ENCODE measurements at regions not wholly inside any gene's neighbourhood (a gene's known extent, or its start where the extent isn't known, plus 50 kb on each side); places are given as distances from the start of the nearest gene placed in this dataset.
"Not testable (repeated sequence)": the region's sequence is repeated elsewhere in the genome, so short reads cannot be mapped to it uniquely, and the experiment has no call there.

DNA sequence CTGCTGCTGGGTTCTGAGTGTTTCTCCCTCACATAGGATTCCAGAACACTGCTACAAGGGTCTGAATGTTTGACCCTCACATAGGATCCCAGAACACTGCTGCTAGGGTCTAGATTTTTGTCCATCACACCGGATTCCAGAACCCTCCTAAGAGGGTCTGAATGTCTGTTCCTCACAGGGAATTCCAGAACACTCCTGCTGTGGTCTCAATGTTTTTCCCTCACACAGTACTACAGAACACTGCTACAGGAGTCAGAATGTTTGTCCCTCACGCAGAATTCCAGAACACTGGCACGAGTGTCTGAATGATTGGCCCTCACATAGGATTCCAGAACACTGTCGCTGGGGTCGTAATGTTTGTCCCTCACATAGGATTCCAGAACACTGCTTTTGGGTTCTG, 221.6 kb downstream of the FOXD4L6 start:
- not testable (repeated sequence) for DNase-seq (ENCODE audit: low spot score)

DNA sequence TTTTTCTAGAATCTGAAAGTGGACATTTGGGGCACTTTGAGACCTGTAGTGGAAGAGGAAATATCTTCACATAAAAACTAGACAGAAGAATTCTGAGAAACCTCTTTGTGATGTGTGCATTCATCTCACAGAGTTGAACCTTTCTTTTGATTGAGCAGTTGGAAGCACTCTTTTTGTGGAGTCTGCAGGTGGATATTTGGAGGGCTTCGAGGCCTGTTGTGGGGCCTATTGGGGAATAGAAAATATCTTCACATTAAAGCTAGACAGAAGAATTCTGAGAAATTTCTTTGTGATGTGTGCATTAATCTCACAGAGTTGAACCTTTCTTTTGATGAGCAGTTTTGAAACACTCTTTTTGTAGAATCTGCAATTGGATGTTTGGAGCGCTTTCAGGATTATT, 236.2 kb downstream of the FOXD4L6 start:
- not testable (repeated sequence) for DNase-seq (ENCODE audit: low spot score)

GRCh38 chr9:40885858-40886257, 242.6 kb downstream of the FOXD4L6 start:
- not testable (repeated sequence) for DNase-seq (ENCODE audit: low spot score)

DNA sequence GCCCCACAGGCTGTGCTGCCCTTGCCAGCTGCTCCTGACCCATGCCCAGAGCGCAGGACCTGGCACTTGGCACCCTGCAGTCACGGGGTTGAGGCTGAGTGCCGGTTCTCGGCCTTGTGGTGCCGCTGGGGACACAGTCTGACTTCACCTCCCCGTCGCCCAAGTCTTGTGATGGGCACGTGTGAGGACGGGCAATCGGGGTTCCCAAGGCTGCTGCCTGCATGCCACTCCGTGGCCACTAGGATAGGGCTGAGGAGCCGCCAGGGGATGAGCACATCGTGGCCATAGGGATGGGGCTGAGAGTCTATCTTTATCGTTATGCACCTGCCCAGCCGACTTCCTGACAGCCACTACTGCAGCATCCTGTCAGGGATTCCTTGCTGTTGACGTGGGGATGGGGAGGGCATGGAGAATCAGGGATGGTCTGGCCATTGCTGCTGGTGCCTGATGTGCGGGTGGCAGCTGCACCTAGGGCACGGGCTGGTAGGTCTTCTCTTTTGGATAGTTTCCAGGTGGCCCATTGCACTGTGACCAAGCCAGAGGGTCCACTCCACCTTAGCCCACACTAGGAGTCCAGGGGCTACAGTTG, 243.5 kb downstream of the FOXD4L6 start:
- not testable (repeated sequence) for DNase-seq (ENCODE audit: low spot score)

GRCh38 chr9:40884072-40884901, 244.2 kb downstream of the FOXD4L6 start:
- no peak for DNase-seq (ENCODE audit: low spot score)

DNA sequence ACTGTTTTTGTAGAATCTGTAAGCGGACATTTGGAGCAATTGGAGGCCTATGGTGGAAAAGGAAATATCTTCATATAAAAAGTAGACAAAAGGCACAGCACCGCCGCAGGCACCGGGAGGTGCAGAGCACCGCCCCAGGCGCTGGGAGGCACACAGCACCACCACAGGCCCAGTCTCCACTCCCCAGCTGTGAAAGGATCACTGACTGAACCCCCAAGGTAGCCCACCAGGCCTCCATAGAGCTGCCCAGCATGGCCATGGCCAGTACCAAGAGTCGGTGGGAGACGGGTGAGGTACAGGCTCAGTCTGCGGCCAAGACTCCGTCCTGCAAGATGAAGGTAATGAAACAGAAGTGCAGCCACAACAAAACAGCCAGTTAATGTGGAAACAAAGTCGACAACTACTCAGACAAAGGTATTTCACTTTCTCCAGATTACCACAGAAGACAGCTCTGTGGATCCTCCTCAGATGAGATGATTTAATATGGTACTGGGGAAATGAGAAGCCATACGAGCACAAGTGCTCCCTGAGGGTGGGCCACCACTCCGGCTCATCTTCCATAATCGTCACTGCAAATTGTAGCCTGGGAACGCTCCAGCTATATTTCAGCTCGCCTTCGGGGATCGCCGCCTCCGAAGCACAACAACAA, 244.9 kb downstream of the FOXD4L6 start:
- DNase-seq (ENCODE audit: low spot score), result not testable (repeated sequence)

DNA sequence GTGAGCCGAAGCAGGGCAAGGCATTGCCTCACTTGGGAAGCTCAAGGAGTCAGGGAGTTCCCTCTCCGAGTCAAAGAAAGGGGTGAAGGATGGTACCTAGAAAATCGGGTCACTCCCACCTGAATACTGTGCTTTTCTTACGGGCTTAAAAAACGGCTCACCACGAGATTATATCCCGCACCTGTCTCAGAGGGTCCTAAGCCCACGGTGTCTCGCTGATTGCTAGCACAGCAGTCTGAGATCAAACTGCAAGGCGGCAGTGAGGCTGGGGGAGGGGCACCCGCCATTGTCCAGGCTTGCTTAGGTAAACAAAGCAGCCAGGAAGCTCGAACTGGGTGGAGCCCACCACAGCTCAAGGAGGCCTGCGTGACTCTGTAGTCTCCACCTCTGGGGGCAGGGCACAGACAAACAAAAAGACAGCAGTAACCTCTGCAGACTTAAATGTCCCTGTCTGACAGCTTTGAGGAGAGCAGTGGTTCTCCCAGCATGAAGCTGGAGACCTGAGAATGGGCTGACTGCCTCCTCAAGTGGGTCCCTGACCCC, 254.7 kb downstream of the FOXD4L6 start:
- not testable (repeated sequence) for DNase-seq (ENCODE audit: low spot score)

- DNase-seq (ENCODE audit: low spot score), result not testable (repeated sequence)
Measured at GRCh38 chr9:40868437-40868836, 260.0 kb downstream of the FOXD4L6 start.
